HuH-7.5 (cell line): ENCODE measurements at regions not wholly inside any gene's neighbourhood (a gene's known extent, or its start where the extent isn't known, plus 50 kb on each side); places are given as distances from the start of the nearest gene placed in this dataset.

Source experiments
- DNase-seq: peaks from one replicate; pipeline ENCODE4 v3.0.0; 2011; ENCODE audit warnings: low spot score

DNA sequence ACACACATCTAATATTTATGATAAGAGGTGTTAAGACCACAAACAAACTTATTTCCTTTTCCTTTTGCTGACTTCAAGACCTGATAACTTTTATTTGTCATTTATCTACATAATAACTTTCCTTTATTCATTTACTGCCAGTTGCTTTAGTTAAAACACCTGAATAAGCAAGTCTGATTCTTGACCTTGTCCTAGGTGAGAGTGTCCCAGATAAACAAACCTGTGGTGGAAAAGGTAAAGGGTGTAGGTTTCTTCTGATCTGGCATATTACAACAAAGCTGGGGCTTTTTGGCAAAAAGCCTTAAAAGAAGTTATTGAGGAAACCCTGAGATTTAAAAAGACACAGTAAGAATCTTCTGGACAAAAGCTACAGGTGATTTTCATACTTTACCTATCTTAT lies 191.5 kb downstream of the ZBBX start:
- DNase-seq, result no peak

DNA sequence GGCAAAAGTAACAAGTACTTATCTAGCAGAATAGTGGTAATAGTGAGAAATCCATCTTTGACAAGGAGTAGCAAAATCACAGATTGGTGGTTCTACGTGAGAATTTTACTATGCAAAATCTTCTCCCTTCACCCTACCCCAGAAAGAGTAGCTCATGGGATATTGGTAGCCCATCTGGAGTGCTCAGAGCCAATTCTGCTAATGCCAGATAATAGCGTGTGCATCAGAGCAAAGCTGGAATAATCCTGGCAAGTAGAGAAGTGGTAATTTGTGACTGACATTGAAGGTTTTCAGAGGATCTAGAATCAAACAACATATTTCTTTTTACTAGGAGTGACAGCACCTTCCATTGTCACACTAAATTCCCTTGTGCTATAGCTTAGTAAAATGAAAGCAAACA lies 192.9 kb downstream of the ZBBX start:
- DNase-seq, result no peak

DNA sequence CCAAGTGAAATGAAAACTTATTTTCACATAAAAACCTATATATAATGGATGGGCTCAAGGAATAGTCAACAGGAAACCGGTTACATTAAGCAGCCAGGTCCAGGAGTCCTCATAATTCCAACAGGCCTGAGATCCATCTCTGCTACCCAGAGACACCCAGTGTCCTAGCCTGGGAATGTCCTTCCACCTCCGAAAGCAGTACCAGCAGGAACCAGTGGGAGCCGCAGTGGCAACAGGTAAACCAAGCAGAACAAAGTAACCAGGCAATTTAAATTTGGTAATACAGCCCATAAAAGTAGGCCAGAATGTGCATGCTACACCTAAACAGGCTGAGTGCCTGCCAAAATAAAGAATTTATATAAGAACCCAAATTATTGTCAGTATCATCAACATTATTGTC lies 195.6 kb downstream of the ZBBX start:
- DNase-seq, result no peak

DNA sequence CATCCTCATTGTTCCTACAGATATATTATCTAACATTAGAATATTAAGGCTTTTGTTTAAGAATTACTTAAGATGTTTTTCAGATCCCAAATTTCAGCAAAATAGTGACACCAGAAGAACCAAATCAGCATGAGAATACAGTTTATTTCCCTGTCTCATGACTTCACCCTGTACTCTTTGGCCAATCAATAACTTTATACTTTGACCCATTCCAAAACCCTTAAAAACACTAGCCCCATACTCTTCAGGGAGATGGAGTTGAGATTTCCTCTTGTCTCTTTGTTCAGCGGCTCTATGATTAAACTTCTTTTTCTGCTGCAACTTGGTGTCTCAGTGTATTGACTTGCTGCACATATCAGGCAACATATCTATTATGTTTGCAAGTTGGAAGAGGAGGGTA lies 207.7 kb downstream of the ZBBX start:
- DNase-seq, result no peak

DNA sequence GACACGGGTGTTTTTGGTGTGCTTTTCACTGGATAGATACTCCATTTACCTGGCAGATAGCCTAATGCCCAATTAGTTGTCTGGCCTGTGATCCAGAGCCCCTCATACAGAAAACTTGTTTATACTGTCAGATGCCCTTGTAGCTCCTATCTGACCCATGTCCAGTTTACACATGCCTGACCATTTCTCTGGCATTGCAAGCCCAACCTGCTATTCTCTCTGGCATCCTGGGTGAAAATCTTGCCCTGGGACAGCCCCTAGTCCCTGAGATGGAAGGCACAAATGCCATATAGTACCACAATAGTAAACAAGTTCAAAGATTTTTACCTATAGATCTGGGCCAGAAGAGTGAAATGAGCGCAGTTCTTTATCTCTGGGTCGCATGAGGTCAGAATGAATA lies 212.6 kb downstream of the ZBBX start:
- no peak for DNase-seq

DNA sequence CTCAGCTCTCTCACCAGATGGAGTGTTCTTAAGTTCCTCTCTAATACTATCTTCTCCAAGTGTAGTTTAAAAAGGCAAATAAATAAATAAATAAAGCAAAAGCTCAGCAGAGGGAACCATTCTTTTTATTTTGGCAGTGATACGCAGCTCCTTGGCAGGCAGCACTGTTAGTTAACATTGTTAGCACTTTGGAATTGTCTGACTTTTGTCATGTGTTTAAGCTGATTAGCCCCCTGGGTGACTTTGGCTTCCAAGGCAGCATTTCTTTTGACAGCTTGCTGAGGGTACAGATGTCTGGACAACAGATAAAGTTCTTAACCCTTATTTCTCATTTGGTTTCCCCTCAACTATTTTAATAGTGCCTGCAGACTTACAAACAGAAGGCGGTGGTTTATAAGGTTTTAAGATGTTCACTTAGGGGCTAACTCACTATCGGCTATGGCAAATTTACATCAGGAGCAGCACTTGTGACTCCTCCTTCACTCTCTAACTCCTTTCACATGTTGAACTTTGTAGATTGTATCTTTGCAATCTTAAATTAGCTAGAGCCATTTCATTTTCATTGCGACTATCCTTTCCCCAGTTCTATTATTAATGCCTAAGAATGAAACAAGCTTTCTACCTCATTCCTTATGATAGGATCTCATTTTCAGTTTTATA lies 213.4 kb downstream of the ZBBX start:
- no peak for DNase-seq

DNA sequence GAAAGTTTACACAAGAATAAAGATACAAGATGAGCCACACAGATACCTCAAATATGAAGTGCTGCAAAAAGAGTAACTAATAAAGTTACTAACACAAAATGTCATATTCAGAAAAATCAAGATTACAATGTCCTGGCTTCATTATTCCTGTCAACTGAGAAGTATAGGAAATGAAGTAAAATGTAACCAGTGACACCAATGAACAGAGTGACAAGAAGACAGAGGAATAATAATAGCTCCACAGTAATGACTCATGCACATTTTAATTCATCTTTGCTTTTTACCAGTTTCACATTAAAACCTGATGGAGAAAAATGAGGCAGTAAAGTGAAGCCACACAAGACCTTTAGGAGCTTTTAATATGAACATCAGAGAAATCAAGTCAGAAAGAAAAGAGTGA lies 214.1 kb downstream of the ZBBX start:
- no peak for DNase-seq

DNA sequence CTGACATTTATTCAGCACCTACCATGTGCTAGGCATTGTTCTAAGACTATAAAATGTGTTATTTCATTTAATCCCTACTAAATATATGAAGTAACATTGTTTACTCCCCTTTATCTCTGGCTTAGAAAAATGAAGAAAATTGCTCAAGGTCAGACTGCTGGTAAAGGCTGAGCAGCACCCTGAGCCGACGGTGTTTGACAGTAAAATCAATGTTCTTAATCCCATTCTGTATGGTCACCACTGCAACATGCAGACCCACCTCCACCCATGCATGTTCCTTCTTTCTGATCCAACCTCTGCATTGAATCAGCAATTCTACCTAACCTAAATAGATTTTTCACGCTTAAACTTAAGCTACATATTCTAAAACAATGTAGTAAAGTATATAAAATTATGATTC lies 216.5 kb downstream of the ZBBX start:
- no peak for DNase-seq

DNA sequence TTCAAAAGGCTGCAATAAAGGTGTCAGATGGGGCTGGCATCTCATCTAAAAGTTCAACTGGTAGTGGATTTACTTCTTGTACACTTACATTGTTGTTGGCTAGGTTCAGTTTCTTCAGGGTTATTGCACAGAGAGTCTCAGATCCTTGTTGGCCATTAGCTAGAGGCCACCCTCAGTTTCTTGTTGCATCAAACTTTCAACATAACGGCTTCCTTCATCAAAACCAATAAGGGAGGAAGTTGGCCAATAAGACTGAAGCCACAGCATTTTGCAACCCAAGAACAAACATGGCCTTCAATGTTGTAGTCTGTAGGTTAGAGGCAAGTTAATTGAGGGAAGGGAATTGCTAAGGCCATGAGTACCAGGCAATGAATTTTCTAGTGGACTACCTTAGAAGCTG lies 218.0 kb downstream of the ZBBX start:
- no peak for DNase-seq

DNA sequence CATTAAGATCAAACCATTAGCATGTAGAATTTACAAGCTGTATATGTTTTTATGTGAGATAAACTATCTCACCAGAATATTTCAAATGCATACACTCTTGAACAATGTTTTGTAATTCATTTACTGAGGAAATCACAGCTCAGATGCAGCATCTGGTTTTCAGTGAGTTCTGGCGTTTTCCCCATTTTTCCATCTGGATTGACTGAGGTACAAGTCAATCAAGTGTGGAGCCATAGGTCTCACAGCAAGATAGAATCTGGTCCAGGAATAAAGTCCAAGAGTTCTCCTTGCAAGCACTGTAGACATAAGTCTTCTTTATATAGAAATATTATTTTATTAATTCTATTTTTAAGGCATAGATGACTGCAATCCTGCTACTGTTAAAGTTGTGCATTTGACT lies 219.3 kb downstream of the ZBBX start:
- DNase-seq, result no peak

DNA sequence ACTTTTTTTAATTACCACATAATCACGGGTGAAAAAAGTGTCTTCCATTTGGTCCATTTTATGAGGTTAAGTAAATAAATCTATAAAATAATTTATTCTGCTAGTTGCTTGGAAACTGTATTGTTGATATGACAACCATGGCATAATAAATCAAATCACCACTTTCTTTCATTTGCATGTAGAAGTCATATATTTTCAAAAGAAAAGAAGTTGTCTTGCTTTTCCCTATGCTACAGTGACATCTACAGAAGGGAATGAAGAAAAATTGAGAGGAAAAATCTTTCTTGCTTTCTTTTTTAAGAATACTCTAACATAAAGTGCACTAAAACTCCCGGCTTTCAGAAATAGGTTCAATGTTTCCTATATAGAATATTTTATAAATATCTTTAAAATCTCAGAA lies 228.5 kb downstream of the ZBBX start:
- no peak for DNase-seq

DNA sequence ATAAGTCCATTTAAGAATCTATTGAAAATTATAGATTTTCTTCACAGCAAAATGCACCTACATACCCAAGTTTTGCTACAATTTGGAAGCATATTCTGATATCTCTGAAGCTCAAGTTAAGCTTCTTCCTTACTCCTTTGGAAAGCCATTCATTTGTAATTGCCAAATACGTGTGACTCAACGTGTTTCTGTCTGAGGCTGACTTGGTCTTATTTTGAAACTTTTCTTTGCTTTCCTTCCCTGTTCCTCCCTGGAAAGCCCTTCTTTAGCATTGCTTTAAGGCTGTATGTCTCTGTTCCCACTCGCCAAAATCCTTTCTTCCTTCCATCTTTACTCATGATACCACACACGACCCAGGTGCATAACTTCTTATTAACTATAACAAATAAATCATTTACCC lies 232.0 kb downstream of the ZBBX start:
- DNase-seq, result no peak

DNA sequence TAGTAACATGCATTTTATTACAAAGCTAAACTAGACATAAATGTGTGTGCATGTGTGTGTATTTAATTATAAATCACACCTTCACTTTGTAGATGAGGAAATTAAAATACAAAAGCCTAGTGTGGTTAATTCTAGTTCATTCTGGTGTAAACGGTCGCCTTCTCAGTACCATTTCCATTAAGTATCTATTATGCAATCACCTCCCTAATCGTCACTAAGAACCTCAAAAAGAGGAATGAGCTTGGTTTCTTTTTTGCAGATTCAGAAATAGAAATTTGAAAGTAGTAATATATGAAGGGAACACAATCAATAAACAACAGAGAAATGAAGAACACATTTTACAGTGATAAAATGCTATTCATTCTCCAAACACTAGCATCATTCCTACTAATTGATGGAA lies 233.2 kb downstream of the ZBBX start:
- DNase-seq, result no peak

DNA sequence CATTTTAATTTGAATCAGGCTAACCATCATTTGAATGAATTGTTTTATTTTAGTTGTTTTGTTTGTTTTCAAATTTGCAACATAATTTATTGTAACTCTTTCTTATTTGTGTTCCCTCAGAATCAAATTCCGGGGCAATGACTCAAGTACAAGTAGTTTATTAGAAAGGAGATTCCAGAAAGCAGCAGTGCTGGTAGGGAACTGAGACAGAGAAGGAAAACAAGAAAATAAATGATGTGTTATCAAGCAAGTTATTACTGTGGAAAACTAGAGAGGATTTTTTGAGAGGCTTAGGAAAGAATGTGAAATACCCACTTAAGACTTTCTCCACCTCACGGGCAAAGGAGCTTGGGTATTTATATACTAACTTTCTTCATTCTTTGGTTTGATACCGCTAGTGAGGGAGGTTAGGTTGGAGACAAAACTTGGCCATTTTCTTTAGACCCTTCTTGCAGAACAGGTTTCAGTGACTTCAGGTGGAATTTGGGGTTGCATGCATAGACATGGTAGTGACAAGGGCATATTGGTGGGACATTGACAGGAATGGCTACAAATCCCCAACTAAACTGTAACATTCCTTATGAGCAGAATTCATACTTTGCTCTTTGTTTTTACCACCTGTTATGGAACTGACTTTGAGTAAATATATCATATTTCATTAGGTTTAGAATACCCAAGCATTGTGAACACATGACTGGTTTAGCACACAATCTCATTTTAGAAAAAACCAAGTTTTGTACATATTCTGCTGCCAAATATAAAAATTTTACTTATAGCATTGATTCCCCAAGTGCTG lies 254.3 kb downstream of the ZBBX start:
- no peak for DNase-seq

DNA sequence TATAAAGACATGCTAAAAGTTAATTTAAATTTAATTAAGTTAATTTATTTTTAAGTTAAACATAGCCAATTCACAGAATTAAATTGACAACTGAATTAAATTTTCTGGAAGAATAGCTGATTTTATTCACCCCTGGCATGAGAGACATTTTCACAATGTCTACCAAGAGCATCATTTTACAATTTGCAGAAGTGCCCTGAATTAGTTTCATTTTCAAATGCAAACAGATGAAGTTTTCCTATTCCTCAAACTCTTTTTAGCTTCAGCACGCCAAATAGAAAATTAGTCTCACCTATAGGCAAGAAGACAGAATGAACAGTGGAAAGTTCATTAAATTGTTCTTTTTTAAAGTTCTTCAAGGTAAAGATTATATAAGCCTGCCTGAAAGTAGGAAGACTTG lies 259.3 kb downstream of the ZBBX start:
- no peak for DNase-seq

DNA sequence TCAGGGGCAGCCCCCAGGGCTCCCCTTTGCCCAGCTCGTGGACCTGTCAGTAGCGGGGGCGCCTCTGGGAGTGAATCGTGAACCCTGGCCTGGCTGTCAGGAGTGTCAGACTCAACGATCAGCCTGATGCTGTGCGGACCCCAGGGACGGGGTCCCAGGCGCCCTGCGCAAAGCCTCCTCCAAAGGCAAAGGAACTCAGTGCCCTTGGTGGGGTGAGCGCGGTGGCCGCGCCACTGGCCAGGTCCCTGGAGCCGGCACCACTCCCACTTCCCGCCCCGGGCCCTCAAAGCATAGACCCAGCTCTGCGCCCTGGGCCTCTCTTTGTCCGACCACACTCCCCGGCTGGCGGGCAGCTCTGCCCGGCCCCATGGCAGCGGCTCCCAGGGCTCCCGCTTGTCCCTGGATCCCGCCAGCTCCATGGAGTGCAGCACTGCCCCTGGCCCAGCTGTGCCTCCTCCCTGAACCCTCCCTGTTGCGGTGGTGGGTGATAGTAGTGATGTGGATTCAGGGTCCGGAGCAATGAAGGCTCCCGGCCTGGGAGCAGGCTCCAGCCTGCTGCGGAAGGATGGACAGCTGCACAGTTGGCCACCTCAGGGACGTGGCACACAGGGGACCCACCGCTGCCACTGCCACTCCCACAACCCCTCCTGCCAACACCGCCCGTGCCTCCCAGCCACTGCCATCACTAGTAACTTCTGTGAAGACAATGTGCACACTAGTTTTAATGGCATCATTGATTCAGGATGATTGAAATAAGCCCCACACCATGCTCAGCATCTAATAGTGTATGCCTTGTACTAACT lies 263.8 kb downstream of the ZBBX start:
- no peak for DNase-seq

DNA sequence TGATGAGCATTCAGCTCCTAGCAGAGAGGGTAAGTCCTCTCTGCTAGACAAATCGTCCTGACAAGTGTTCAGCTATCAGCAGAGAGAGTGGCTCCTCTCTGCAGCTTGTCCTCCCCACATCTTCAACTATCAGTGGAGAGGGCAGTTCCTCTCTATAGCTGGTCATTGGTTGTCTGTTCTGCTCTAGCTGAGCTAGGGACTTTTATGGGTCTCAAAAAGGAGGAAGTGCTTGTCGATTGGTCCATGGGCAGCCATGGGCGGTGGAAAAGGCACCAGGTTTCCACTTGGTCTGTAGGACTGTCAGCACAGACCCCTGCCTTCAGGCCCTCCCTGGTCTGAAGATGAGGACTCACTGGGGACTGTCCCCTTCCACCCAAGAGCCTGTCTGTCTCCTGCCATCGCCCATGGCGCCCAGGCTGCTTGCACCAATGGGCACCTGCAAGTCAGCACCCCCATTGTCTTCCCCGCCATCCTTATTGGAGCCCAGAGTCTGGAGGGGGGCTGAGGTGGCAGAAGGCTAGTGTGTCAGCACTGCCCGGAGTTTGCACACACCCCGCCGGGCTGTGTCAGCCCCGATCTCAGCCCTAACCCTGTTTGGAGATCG lies 264.7 kb downstream of the ZBBX start:
- DNase-seq, result no peak

DNA sequence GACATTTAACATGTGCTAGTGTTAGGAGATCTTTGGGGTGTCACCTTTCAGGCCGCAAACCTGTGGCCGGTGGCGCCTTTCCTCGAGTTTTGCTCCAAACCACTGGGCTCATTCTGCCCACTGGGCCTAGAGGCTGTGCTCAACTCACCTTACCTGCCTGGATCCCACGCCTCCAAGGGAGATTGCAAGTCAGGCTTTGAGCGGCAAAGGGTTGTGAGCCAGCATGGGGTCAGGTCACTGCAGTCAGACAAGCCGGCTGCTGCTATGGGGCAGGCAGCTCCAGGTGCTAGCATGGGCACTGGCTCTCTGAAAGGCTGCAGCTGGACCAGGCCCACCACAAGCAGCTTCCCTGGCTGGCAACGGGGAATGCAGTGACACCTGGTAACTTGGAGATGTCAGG lies 265.5 kb downstream of the ZBBX start:
- DNase-seq, result no peak

DNA sequence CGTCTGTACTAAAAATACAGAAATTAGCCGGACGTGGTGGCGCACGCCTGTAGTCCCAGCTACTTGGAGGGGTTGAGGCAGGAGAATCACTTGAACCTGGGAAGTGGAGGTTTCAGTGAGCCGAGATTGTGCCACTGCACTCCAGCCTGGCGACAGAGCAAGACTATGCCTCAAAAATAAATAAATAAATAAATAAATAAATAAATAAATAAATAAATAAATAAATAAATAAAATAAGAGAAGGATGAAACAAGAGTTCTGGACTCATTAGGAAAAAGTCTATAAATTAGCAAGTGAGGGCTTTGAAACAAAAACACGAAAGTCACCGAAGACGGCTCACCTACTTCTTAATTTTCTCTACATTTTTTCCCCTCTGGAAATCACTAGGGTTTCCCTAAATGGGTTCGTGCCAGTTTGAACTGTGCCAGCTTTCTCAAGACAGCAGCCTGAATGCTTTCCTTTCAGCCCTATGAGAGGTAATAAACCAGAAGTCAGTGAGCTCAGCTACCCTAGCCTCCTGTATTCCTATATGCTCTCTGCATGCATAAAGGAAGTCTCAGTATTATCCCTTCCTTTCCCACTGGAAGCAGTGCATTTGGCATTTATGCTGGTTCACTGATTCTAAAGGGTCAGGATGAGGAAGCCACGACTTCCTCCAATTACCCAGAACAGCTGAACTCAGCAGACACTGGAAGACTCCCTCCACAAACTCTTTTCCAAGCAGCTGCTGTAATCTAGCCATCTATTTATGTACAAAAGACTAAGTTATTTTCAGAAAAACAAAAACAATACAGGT lies 266.9 kb downstream of the ZBBX start:
- no peak for DNase-seq

DNA sequence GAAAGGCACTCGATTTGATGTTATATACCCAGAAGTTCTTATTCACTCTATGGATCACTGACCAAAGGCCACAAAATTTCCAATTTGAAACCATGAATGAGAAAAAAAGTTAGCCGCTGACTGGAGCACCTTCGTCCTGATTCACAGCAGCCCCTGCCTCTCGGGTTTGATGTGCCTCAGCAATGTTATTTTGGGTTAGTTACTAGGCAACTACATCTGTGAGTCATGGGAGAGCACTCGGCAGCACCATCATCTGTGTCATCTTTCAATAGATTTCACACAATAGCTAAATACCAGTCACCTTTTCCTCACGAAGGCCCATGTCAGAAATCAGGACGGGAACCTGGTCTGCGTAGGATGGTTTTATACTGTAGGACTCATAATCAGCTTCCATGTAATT lies 269.2 kb downstream of the ZBBX start:
- no peak for DNase-seq

DNA sequence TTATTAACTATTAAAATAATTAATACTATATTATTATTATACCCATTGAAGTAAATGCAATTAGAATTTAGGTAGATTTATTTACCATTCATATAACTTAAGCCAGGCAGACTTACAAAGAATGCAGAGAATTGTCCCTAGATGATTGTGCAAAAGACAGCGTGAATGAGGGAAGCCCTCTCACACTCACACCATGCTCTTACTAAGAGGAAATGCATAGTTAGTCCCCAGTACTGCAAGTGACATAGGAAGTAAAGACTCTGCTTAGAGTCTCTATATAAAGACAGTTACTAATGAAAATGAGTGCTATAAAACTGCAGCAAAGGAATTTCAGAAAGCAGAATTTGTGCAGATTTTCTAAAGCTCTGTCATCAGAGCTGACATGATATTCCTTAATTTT lies 270.4 kb downstream of the ZBBX start:
- DNase-seq, result no peak

DNA sequence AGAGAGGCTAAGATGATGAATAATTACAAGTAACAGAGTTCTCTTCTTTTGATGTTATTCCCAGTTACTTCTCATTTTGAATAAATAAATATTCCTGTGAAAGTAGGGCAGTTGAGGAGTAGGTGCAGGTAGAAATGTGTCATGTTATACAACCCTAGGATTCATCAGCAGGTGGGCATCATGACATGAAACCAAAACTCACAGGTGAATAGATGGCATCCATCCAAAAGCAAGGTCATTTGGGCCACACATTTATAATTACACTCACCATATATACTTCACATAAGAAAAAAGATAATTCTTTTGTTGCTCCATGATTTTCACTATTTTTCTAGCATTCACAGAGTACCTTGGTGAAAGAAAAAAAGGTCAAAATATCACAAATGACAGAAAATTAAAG lies 273.6 kb downstream of the ZBBX start:
- no peak for DNase-seq
